HepG2 (cell line): ENCODE measurements at regions not wholly inside any gene's neighbourhood (a gene's known extent, or its start where the extent isn't known, plus 50 kb on each side); places are given as distances from the start of the nearest gene placed in this dataset.

ENCODE experiments used
- ATAC-seq: fragments of 200-7000 bp; cut with Tn5 transposase; 3 replicates; pipeline ENCODE4 v1.9.1; 2020; ENCODE audit warnings: mild to moderate bottlenecking, moderate library complexity
- BruUV-seq: library from RNA; stranded (reverse); fragments of 400-500 nt; replicated peaks from 2 replicates; lab custom pipeline; 2021; lab: Mats Ljungman, UMichigan
- CTCF ChIA-PET: fragments of 300-600 bp; formaldehyde crosslinking; extraction: SDS; loops from one replicate; lab custom pipeline; 2021; ENCODE audit warnings: low total read pairs, inconsistent platforms, low intra/inter-chr PET ratio; lab: Yijun Ruan, JAX
- POLR2A ChIA-PET: fragments of 350-600 bp; sonication (Branson Sonifier 250); formaldehyde crosslinking; loops from one replicate; lab custom pipeline; 2020; ENCODE audit warnings: antibody characterized with exemption, inconsistent platforms; lab: Yijun Ruan, JAX
- DNase-seq: peaks from one replicate; pipeline ENCODE4 v3.0.0-alpha.2; 2015; ENCODE audit warnings: low spot score
- FAIRE-seq: peaks from 3 replicates; lab custom pipeline; 2011; peaks lifted over from hg19 to GRCh38; lab: Jason Lieb, UNC
- H2AFZ ChIP-seq: one replicate; pipeline ENCODE4 v1.6.1; 2011; ENCODE audit warnings: low read length, inconsistent platforms
- H3K27ac ChIP-seq: fragments of 300-600 bp; 3 replicates; pipeline ENCODE4 v1.8.0; 2011; ENCODE audit warnings: mixed run types, mild to moderate bottlenecking, mixed read lengths, low read length, inconsistent platforms; ENCODE audit not compliant: insufficient read depth; ENCODE audit errors: extremely low read length
- H3K27me3 ChIP-seq, 2 experiments: fragments of 200-600 bp in 1 of 2; 2 replicates in 1 of 2; 3 replicates in 1 of 2; pipeline versions ENCODE4 v1.6.0 to v1.8.0; 2011; ENCODE audit warnings: low read length in 2 of 2, mild to moderate bottlenecking in 2 of 2, moderate library complexity in 2 of 2, inconsistent platforms in 1 of 2; ENCODE audit not compliant: insufficient read depth in 2 of 2, control insufficient read depth in 1 of 2
- H3K36me3 ChIP-seq, 2 experiments: fragments of 200-600 bp in 1 of 2; replicated peaks in 1 of 2; 2 replicates in 1 of 2; 3 replicates in 1 of 2; pipeline versions ENCODE4 v1.5.1 to v1.8.0; 2011; ENCODE audit warnings: low read length in 2 of 2, inconsistent platforms in 1 of 2; ENCODE audit not compliant: insufficient read depth in 2 of 2, control insufficient read depth in 1 of 2
- H3K4me1 ChIP-seq: 2 replicates; pipeline ENCODE4 v1.5.1; 2012; ENCODE audit warnings: low read length, inconsistent platforms; ENCODE audit not compliant: insufficient read depth
- H3K4me2 ChIP-seq: 2 replicates; pipeline ENCODE4 v1.6.0; 2011; ENCODE audit warnings: low read depth, low read length, inconsistent platforms
- H3K4me3 ChIP-seq, 3 experiments: fragments of 200-600 bp in 1 of 3; sonication (generic), shearing (Covaris generic) in 1 of 3; replicated peaks in 1 of 3; 2 replicates each; pipeline ENCODE4 v1.5.1; 2011 to 2016; ENCODE audit warnings: low read length in 3 of 3, inconsistent platforms in 2 of 3, low read depth in 2 of 3, mild to moderate bottlenecking in 2 of 3, control low read depth in 1 of 3, mixed read lengths in 1 of 3; ENCODE audit not compliant: insufficient read depth in 1 of 3
- H3K79me2 ChIP-seq: one replicate; pipeline ENCODE4 v1.6.1; 2011; ENCODE audit warnings: low read length, inconsistent platforms; ENCODE audit not compliant: insufficient read depth
- H3K9ac ChIP-seq: 2 replicates; pipeline ENCODE4 v1.6.0; 2011; ENCODE audit warnings: mild to moderate bottlenecking, low read depth, low read length, inconsistent platforms; ENCODE audit not compliant: insufficient read depth
- H3K9me3 ChIP-seq: 2 replicates; pipeline ENCODE4 v1.5.1; 2012; ENCODE audit warnings: mild to moderate bottlenecking, low read length
- H4K20me1 ChIP-seq: 2 replicates; pipeline ENCODE4 v1.6.0; 2011; ENCODE audit warnings: inconsistent platforms, mild to moderate bottlenecking, low read length, moderate library complexity; ENCODE audit not compliant: insufficient read depth
- BRF2 ChIP-seq: sonication (generic); formaldehyde crosslinking; IDR thresholded peaks from 2 replicates; pipeline ENCODE4 v1.8.1; 2022; ENCODE audit warnings: mild to moderate bottlenecking, missing genetic modification reagents
- GLMP ChIP-seq: sonication (generic); formaldehyde crosslinking; IDR thresholded peaks from 2 replicates; pipeline ENCODE4 v1.9.0; 2021; ENCODE audit warnings: missing genetic modification reagents, mild to moderate bottlenecking, borderline replicate concordance
- IKZF4 ChIP-seq: sonication (generic); formaldehyde crosslinking; IDR thresholded peaks from 2 replicates; pipeline ENCODE4 v1.5.1; 2020; ENCODE audit warnings: borderline replicate concordance, mild to moderate bottlenecking, low read depth, missing genetic modification reagents; ENCODE audit errors: not compliant biosample characterization
- MLXIP ChIP-seq: sonication (generic); formaldehyde crosslinking; IDR thresholded peaks from 2 replicates; pipeline ENCODE4 v1.9.0; 2021; ENCODE audit warnings: missing genetic modification reagents, borderline replicate concordance
- PRDM10 ChIP-seq: sonication (generic); formaldehyde crosslinking; IDR thresholded peaks from 2 replicates; pipeline ENCODE4 v1.4.0; 2020; ENCODE audit warnings: low read depth, missing genetic modification reagents
- RAD21 ChIP-seq: fragments of 450-650 bp; formaldehyde crosslinking; IDR thresholded peaks from 2 replicates; pipeline ENCODE4 v1.5.0; 2020; ENCODE audit warnings: mild to moderate bottlenecking
- RFX1 ChIP-seq: fragments of 450-650 bp; IDR thresholded peaks from 2 replicates; pipeline ENCODE4 v1.6.1; 2017
- SOX13 ChIP-seq, 3 experiments: fragments of 450-650 bp in 1 of 3; sonication (generic) in 1 of 3; formaldehyde crosslinking in 1 of 3; IDR thresholded peaks in 2 of 3; conservative IDR thresholded peaks in 1 of 3; 2 replicates each; pipeline versions ENCODE4 v1.5.0 to v1.6.1; 2016 to 2020; ENCODE audit warnings: antibody characterized with exemption in 1 of 3, mild to moderate bottlenecking in 1 of 3, missing compliant biosample characterization in 1 of 3, missing genetic modification reagents in 1 of 3, moderate library complexity in 1 of 3
- U2AF1 ChIP-seq: fragments of 200-400 bp; formaldehyde crosslinking; optimal IDR thresholded peaks from 2 replicates; pipeline ENCODE3; 2017; ENCODE audit warnings: mild to moderate bottlenecking, low read depth, low read length
- ZNF274 ChIP-seq: sonication (generic); formaldehyde crosslinking; IDR thresholded peaks from 2 replicates; pipeline ENCODE4 v1.5.1; 2020; ENCODE audit warnings: mild to moderate bottlenecking, missing genetic modification reagents
- ZNF337 ChIP-seq: sonication (generic); formaldehyde crosslinking; IDR thresholded peaks from 2 replicates; pipeline ENCODE4 v1.5.1; 2020; ENCODE audit warnings: missing genetic modification reagents, low read depth, mild to moderate bottlenecking, borderline replicate concordance
- ZNF616 ChIP-seq: sonication (generic); formaldehyde crosslinking; IDR thresholded peaks from 2 replicates; pipeline ENCODE4 v1.5.0; 2020; ENCODE audit warnings: low read depth, mild to moderate bottlenecking, missing genetic modification reagents
- ZSCAN9 ChIP-seq: IDR thresholded peaks from 2 replicates; pipeline ENCODE4 v1.6.1; 2016; ENCODE audit warnings: borderline replicate concordance
- in situ Hi-C: cut with HindIII; loops from 2 replicates; pipeline ENCODE4 v1.10.0; 2017; ENCODE audit warnings: low pct_unique_long_range_greater_than_20kb; ENCODE audit not compliant: extremely low pct_ligation_motif_present
- intact Hi-C: fragments of 100-400 bp; cut with micrococcal nuclease; formaldehyde crosslinking; loops from one replicate; pipeline ENCODE4 v1.10.0; 2022; ENCODE audit not compliant: unreplicated experiment

- TF ChIP-seq MLXIP (CRISPR knock-in tag) (no peak), RFX1 (no peak), U2AF1 (no peak), RAD21 (CRISPR knock-in tag) (no peak), SOX13 (IDR thresholded peaks at IDR 0.05) (no peak), SOX13 (CRISPR knock-in tag; conservative IDR thresholded peaks at IDR 0.05 in 1 of 2, IDR thresholded peaks at IDR 0.05 in 1 of 2) (no peak), ZSCAN9 (CRISPR knock-in tag) (no peak)
Measured at GRCh38 chr3:110291886-110292501, 779.6 kb upstream of the NECTIN3 start (continued).

- no peak overlapping the region for H3K4me3 ChIP-seq
- in situ Hi-C loops (no loop called here), intact Hi-C loops (no loop called here)
- FAIRE-seq (no peak), DNase-seq (no peak), ATAC-seq (no peak)
- no TSS peak for BruUV-seq
- H3K4me1 ChIP-seq: no peaks in the 10 kb centered on the region
- ChIA-PET POLR2A (no interaction called here), CTCF (no interaction called here)
- H3K79me2 ChIP-seq: no peaks in the 10 kb centered on the region
- peaks cover 32% of the 10 kb centered on the region for H3K9me3 ChIP-seq
- no peak overlapping the region for H3K4me2 ChIP-seq
- no peaks in the 10 kb centered on the region; a peak in 1 of 5 replicates for H3K27me3 ChIP-seq
- H3K36me3 ChIP-seq: no peaks in the 10 kb centered on the region
- H2AFZ ChIP-seq: no peak overlapping the region
- no peaks in the 10 kb centered on the region for H4K20me1 ChIP-seq
- no peak overlapping the region for H3K9ac ChIP-seq
- no peak overlapping the region for H3K27ac ChIP-seq
- TF ChIP-seq ZNF274 (CRISPR knock-in tag) (no peak), BRF2 (no peak), PRDM10 (CRISPR knock-in tag) (no peak), ZNF337 (CRISPR knock-in tag) (no peak), ZNF616 (CRISPR knock-in tag) (no peak), IKZF4 (no peak), GLMP (CRISPR knock-in tag) (no peak)
Measured at GRCh38 chr3:110293660-110294059, 778.0 kb upstream of the NECTIN3 start.
